NCI-H1417 (cell line): ENCODE measurements at regions not wholly inside any gene's neighbourhood (a gene's known extent, or its start where the extent isn't known, plus 50 kb on each side); places are given as distances from the start of the nearest gene placed in this dataset.

ENCODE experiments used
- DNase-seq, 3 experiments: peaks; one replicate each; lab custom pipeline; 2025; lab: John Stamatoyannopoulos, UW

GRCh38 chr5:155974369-155974768, 352.6 kb upstream of the SGCD start:
- DNase-seq: no peak

- DNase-seq: no peak
Measured at GRCh38 chr5:155978850-155979249, 348.1 kb upstream of the SGCD start.

- no peak for DNase-seq
Measured at GRCh38 chr5:155982354-155982753, 344.6 kb upstream of the SGCD start.

- DNase-seq: no peak
Measured at GRCh38 chr5:155983954-155984353, 343.0 kb upstream of the SGCD start.

GRCh38 chr5:155987265-155987810, 339.6 kb upstream of the SGCD start:
- no peak for DNase-seq

GRCh38 chr5:155989879-155990278, 337.1 kb upstream of the SGCD start:
- no peak for DNase-seq

GRCh38 chr5:155996123-155996522, 330.8 kb upstream of the SGCD start:
- DNase-seq: no peak

GRCh38 chr5:155998257-155998656, 328.7 kb upstream of the SGCD start:
- DNase-seq: no peak

GRCh38 chr5:156000115-156000514, 326.8 kb upstream of the SGCD start:
- no peak for DNase-seq

GRCh38 chr5:156004754-156005153, 322.2 kb upstream of the SGCD start:
- DNase-seq: no peak

GRCh38 chr5:156006026-156006647, 320.8 kb upstream of the SGCD start:
- no peak for DNase-seq

- DNase-seq: no peak
Measured at GRCh38 chr5:156008844-156009243, 318.1 kb upstream of the SGCD start.

GRCh38 chr5:156009583-156009982, 317.4 kb upstream of the SGCD start:
- no peak for DNase-seq

GRCh38 chr5:156015137-156015536, 311.8 kb upstream of the SGCD start:
- DNase-seq: no peak

- DNase-seq: no peak
Measured at GRCh38 chr5:156019130-156019529, 307.8 kb upstream of the SGCD start.

- DNase-seq: no peak
Measured at GRCh38 chr5:156019571-156020180, 307.3 kb upstream of the SGCD start.

GRCh38 chr5:156020647-156021046, 306.3 kb upstream of the SGCD start:
- DNase-seq: no peak

- DNase-seq: no peak
Measured at GRCh38 chr5:156021866-156022265, 305.1 kb upstream of the SGCD start.

- DNase-seq: no peak
Measured at GRCh38 chr5:156025656-156026055, 301.3 kb upstream of the SGCD start.

- no peak for DNase-seq
Measured at GRCh38 chr5:156031181-156031580, 295.8 kb upstream of the SGCD start.

- DNase-seq: no peak
Measured at GRCh38 chr5:156036640-156037039, 290.3 kb upstream of the SGCD start.

GRCh38 chr5:156037151-156037909, 289.6 kb upstream of the SGCD start:
- peak in 1 of 3 experiments; percentile 12 for DNase-seq

GRCh38 chr5:156042726-156043125, 284.2 kb upstream of the SGCD start:
- DNase-seq: no peak
